Neural cell (in vitro differentiated cells): ENCODE measurements at regions not wholly inside any gene's neighbourhood (a gene's known extent, or its start where the extent isn't known, plus 50 kb on each side); places are given as distances from the start of the nearest gene placed in this dataset.
"Not testable (repeated sequence)": the region's sequence is repeated elsewhere in the genome, so short reads cannot be mapped to it uniquely, and the experiment has no call there.

Experiments used
- H2AFZ ChIP-seq: fragments of 200-600, 300-800 bp; sonication (generic), shearing (Covaris generic); 2 replicates; pipeline ENCODE4 v1.6.0; 2014; ENCODE audit warnings: low read depth, mild to moderate bottlenecking, antibody characterized with exemption, low read length, moderate library complexity
- H3F3A ChIP-seq: fragments of 200-600 bp; shearing (Covaris generic); 2 replicates; pipeline ENCODE4 v1.6.1; 2016; ENCODE audit warnings: mild to moderate bottlenecking, moderate library complexity, mixed read lengths, antibody characterized with exemption, low read length; ENCODE audit not compliant: insufficient read depth, poor library complexity, severe bottlenecking
- H3K27ac ChIP-seq: fragments of 200-600, 300-800 bp; sonication (generic), shearing (Covaris generic); 2 replicates; pipeline ENCODE4 v1.5.1; 2014; ENCODE audit warnings: mild to moderate bottlenecking, low read length, moderate library complexity
- H3K27me3 ChIP-seq: fragments of 300-800, 200-600 bp; sonication (generic), shearing (Covaris generic); 2 replicates; pipeline ENCODE4 v1.6.0; 2014; ENCODE audit warnings: mild to moderate bottlenecking, low read depth, low read length, moderate library complexity; ENCODE audit not compliant: insufficient read depth
- H3K36me3 ChIP-seq: fragments of 300-800, 200-600 bp; sonication (generic), shearing (Covaris generic); 2 replicates; pipeline ENCODE4 v1.5.1; 2014; ENCODE audit warnings: mild to moderate bottlenecking, antibody characterized with exemption, low read length, moderate library complexity; ENCODE audit not compliant: insufficient read depth
- H3K4me2 ChIP-seq: fragments of 300-800, 200-600 bp; sonication (generic), shearing (Covaris generic); 2 replicates; pipeline ENCODE4 v1.6.0; 2014; ENCODE audit warnings: mild to moderate bottlenecking, low read length
- H3K4me3 ChIP-seq: fragments of 300-800, 200-600 bp; sonication (generic), shearing (Covaris generic); 2 replicates; pipeline ENCODE4 v1.5.1; 2014; ENCODE audit warnings: mild to moderate bottlenecking, low read length, moderate library complexity
- H3K79me2 ChIP-seq: fragments of 200-600 bp; shearing (Covaris generic); replicated peaks from 2 replicates; pipeline ENCODE4 v1.6.0; 2014; ENCODE audit warnings: mild to moderate bottlenecking, low read length, moderate library complexity; ENCODE audit not compliant: insufficient read depth
- H3K9ac ChIP-seq: fragments of 300-800, 200-600 bp; sonication (generic), shearing (Covaris generic); 2 replicates; pipeline ENCODE4 v1.6.1; 2016; ENCODE audit warnings: mild to moderate bottlenecking, low read length, mixed read lengths
- H3K9me2 ChIP-seq: fragments of 200-600 bp; shearing (Covaris generic); 2 replicates; pipeline ENCODE4 v1.6.1; 2016; ENCODE audit warnings: mild to moderate bottlenecking, low read length, mixed read lengths; ENCODE audit not compliant: insufficient read depth
- H3K9me3 ChIP-seq: fragments of 200-600, 300-800 bp; sonication (generic), shearing (Covaris generic); 2 replicates; pipeline ENCODE4 v1.6.1; 2016; ENCODE audit warnings: mild to moderate bottlenecking, mixed run types, low read length, moderate library complexity, mixed read lengths
- H4K20me1 ChIP-seq: fragments of 200-600 bp; shearing (Covaris generic); 2 replicates; pipeline ENCODE4 v1.6.1; 2016; ENCODE audit warnings: mild to moderate bottlenecking, mixed run types; ENCODE audit not compliant: insufficient read depth
- EP300 ChIP-seq: fragments of 450-650 bp; conservative IDR thresholded peaks from 2 replicates; pipeline ENCODE4 v1.6.1; 2014; ENCODE audit warnings: antibody characterized with exemption, mild to moderate bottlenecking, moderate library complexity; ENCODE audit not compliant: poor library complexity, severe bottlenecking
- EZH2 ChIP-seq: fragments of 200-600, 300-800 bp; shearing (Covaris generic), sonication (generic); IDR thresholded peaks from 2 replicates; pipeline ENCODE4 v1.6.1; 2014; ENCODE audit warnings: antibody characterized with exemption, low read length, borderline replicate concordance, mild to moderate bottlenecking; ENCODE audit not compliant: insufficient read depth, poor library complexity, severe bottlenecking
- MXI1 ChIP-seq: fragments of 450-650 bp; conservative IDR thresholded peaks from 2 replicates; pipeline ENCODE4 v1.6.1; 2014; ENCODE audit warnings: antibody characterized with exemption, mild to moderate bottlenecking; ENCODE audit not compliant: poor library complexity, severe bottlenecking
- POLR2AphosphoS5 ChIP-seq: IDR thresholded peaks from 2 replicates; pipeline ENCODE4 v1.6.1; 2012
- RAD21 ChIP-seq: fragments of 450-650 bp; conservative IDR thresholded peaks from 2 replicates; pipeline ENCODE4 v1.6.1; 2014; ENCODE audit warnings: antibody characterized with exemption, mild to moderate bottlenecking, moderate library complexity
- SMC3 ChIP-seq: fragments of 450-650 bp; conservative IDR thresholded peaks from 2 replicates; pipeline ENCODE4 v1.6.1; 2014; ENCODE audit warnings: antibody characterized with exemption, mild to moderate bottlenecking, moderate library complexity; ENCODE audit not compliant: poor library complexity
- TAF1 ChIP-seq: IDR thresholded peaks from 2 replicates; pipeline ENCODE4 v1.6.1; 2012; ENCODE audit warnings: low read depth
- TF ChIP-seq, protein P1 (sequence below): fragments of 450-650 bp; IDR thresholded peaks from 2 replicates; pipeline ENCODE4 v1.5.1; 2014; ENCODE audit warnings: antibody characterized with exemption, mild to moderate bottlenecking, moderate library complexity; ENCODE audit not compliant: poor library complexity, severe bottlenecking
- TF ChIP-seq, protein P2 (sequence below): IDR thresholded peaks from 2 replicates; pipeline ENCODE4 v1.6.1; 2012; ENCODE audit warnings: borderline replicate concordance

DNA sequence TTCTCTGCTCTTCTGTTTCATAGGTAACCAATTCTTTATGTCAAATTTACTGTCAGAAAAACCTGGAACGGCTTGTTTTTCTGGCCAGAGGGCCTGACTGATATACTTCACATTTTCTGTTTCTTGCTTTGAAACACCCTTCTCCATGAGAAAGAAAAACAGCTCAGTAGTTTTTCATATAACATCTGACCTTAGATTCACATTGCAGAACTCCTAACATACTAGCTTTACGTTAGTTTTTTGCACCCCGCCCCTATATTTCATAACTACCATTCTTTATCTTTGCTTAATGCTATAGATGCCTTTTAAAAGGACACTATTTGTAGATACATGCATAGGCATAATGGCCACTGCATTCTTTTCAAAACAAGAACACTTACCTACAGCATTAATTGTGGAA is 83.9 kb upstream of the TSC22D2 start:
- H3K36me3 ChIP-seq, result no peaks in the 10 kb centered on the region
- H3K27me3 ChIP-seq, result no peaks in the 10 kb centered on the region
- no peak overlapping the region for H3K9ac ChIP-seq
- no peaks in the 10 kb centered on the region for H3K9me3 ChIP-seq
- H2AFZ ChIP-seq, result no peak overlapping the region
- TF ChIP-seq, protein P1, sequence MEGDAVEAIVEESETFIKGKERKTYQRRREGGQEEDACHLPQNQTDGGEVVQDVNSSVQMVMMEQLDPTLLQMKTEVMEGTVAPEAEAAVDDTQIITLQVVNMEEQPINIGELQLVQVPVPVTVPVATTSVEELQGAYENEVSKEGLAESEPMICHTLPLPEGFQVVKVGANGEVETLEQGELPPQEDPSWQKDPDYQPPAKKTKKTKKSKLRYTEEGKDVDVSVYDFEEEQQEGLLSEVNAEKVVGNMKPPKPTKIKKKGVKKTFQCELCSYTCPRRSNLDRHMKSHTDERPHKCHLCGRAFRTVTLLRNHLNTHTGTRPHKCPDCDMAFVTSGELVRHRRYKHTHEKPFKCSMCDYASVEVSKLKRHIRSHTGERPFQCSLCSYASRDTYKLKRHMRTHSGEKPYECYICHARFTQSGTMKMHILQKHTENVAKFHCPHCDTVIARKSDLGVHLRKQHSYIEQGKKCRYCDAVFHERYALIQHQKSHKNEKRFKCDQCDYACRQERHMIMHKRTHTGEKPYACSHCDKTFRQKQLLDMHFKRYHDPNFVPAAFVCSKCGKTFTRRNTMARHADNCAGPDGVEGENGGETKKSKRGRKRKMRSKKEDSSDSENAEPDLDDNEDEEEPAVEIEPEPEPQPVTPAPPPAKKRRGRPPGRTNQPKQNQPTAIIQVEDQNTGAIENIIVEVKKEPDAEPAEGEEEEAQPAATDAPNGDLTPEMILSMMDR, result no peak
- TF ChIP-seq EZH2, result no peak
- TF ChIP-seq, protein P2, sequence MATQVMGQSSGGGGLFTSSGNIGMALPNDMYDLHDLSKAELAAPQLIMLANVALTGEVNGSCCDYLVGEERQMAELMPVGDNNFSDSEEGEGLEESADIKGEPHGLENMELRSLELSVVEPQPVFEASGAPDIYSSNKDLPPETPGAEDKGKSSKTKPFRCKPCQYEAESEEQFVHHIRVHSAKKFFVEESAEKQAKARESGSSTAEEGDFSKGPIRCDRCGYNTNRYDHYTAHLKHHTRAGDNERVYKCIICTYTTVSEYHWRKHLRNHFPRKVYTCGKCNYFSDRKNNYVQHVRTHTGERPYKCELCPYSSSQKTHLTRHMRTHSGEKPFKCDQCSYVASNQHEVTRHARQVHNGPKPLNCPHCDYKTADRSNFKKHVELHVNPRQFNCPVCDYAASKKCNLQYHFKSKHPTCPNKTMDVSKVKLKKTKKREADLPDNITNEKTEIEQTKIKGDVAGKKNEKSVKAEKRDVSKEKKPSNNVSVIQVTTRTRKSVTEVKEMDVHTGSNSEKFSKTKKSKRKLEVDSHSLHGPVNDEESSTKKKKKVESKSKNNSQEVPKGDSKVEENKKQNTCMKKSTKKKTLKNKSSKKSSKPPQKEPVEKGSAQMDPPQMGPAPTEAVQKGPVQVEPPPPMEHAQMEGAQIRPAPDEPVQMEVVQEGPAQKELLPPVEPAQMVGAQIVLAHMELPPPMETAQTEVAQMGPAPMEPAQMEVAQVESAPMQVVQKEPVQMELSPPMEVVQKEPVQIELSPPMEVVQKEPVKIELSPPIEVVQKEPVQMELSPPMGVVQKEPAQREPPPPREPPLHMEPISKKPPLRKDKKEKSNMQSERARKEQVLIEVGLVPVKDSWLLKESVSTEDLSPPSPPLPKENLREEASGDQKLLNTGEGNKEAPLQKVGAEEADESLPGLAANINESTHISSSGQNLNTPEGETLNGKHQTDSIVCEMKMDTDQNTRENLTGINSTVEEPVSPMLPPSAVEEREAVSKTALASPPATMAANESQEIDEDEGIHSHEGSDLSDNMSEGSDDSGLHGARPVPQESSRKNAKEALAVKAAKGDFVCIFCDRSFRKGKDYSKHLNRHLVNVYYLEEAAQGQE, result no peak
- TF ChIP-seq MXI1, result no peak
- TF ChIP-seq EP300, result no peak
- no peak for TF ChIP-seq RAD21
- TF ChIP-seq POLR2AphosphoS5, result no peak
- no peak for TF ChIP-seq SMC3
- no peak for TF ChIP-seq TAF1
- H3K4me2 ChIP-seq, result no peak overlapping the region
- H4K20me1 ChIP-seq, result no peaks in the 10 kb centered on the region
- no peaks in the 10 kb centered on the region for H3K79me2 ChIP-seq
- H3F3A ChIP-seq, result no peaks in the 10 kb centered on the region
- H3K9me2 ChIP-seq, result no peaks in the 10 kb centered on the region
- H3K4me3 ChIP-seq, result no peak overlapping the region
- no peak overlapping the region for H3K27ac ChIP-seq

DNA sequence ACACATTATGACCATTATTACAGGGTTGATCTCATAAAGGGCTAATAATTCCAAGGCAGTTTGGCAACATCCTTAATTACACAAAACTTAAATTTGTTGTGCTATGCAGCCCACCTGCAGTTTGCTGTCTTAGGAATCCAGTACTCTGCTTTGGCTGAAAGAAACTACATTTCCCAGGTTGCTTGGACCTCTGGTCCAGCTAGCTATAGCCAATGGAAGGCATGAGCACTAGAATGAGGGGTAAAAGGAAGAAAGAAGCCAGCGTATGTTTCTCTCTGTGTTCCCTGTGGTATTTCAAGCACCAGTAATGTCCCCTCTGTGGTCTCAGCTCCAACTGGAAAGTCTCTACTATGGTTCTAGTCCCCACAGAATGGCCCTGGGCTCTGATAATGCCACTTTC is 84.3 kb upstream of the TSC22D2 start:
- Histone ChIP-seq H3F3A (no peaks in the 10 kb centered on the region), H4K20me1 (no peaks in the 10 kb centered on the region), H3K9me2 (no peaks in the 10 kb centered on the region), H3K4me2 (no peak overlapping the region), H3K27ac (no peak overlapping the region), H2AFZ (no peak overlapping the region), H3K36me3 (no peaks in the 10 kb centered on the region), H3K9ac (no peak overlapping the region), H3K27me3 (no peaks in the 10 kb centered on the region), H3K4me3 (no peak overlapping the region), H3K79me2 (no peaks in the 10 kb centered on the region), H3K9me3 (no peaks in the 10 kb centered on the region)
- TF ChIP-seq POLR2AphosphoS5 (no peak), MXI1 (no peak)

DNA sequence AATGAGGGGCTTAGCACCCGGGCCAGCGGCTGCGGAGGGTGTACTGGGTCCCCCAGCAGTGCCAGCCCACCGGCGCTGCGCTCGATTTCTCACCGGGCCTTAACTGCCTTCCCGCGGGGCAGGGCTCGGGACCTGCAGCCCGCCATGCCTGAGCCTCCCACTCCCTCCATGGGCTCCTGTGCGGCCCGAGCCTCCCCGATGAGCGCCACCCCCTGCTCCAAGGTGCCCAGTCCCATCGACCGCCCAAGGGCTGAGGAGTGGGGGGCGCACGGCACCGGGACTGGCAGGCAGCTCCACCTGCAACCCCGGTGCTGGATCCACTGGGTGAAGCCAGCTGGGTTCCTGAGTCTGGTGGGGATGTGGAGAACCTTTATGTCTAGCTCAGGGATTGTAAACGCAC is 85.0 kb upstream of the TSC22D2 start:
- H3K36me3 ChIP-seq, H2AFZ ChIP-seq, H3F3A ChIP-seq, H3K27ac ChIP-seq, H3K9me2 ChIP-seq, H3K4me2 ChIP-seq, H3K27me3 ChIP-seq, H3K9me3 ChIP-seq, H3K4me3 ChIP-seq, H3K9ac ChIP-seq, H4K20me1 ChIP-seq, H3K79me2 ChIP-seq: not testable (repeated sequence)

DNA sequence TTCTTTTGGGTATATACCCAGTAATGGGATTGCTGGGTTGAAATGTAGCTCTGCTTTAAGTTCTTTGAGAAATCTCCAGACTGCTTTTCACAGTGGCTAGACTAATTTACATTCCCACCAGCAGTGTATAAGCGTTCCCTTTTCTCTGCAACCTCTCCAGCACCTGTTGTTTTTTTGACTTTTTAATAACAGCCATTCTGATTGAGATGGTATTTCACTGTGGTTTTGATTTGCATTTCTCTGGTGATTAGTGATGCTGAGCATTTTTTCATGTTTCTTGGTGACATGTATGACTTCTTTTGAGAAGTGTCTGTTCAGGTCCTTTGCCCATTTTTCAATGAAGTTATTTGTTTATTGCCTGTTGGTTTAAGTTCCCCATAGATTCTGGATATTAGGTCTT is 87.1 kb upstream of the TSC22D2 start:
- not testable (repeated sequence) for H3K9ac ChIP-seq, H3K4me2 ChIP-seq, H3K36me3 ChIP-seq, H3K4me3 ChIP-seq, H3K9me2 ChIP-seq, H4K20me1 ChIP-seq, H3K27ac ChIP-seq, H3K27me3 ChIP-seq, H3K79me2 ChIP-seq, H3K9me3 ChIP-seq, H3F3A ChIP-seq, H2AFZ ChIP-seq
